Activated T-helper 17 cell treated with anti-CD3 and anti-CD28 coated beads, Interleukin-2, amount 50 U/mL, for 72 hours (primary cell): ENCODE measurements at regions not wholly inside any gene's neighbourhood (a gene's known extent, or its start where the extent isn't known, plus 50 kb on each side); places are given as distances from the start of the nearest gene placed in this dataset.

ENCODE experiments used
- ATAC-seq: fragments of 150-1000 bp; cut with Tn5 transposase; replicated peaks from 2 replicates; pipeline ENCODE4 v1.10.0; 2021; ENCODE audit warnings: mild to moderate bottlenecking, moderate library complexity
- H3K27ac Mint-ChIP-seq: one replicate; pipeline ENCODE4 v1.8.0; 2022; ENCODE audit warnings: mixed read lengths
- H3K27me3 Mint-ChIP-seq: one replicate; pipeline ENCODE4 v1.8.0; 2022; ENCODE audit warnings: mixed read lengths
- H3K36me3 Mint-ChIP-seq: one replicate; pipeline ENCODE4 v1.8.0; 2022; ENCODE audit warnings: low read depth, mild to moderate bottlenecking, mixed read lengths
- H3K4me1 Mint-ChIP-seq: one replicate; pipeline ENCODE4 v1.8.0; 2022; ENCODE audit warnings: mixed read lengths
- H3K4me3 Mint-ChIP-seq: one replicate; pipeline ENCODE4 v1.8.0; 2022; ENCODE audit warnings: mild to moderate bottlenecking, mixed read lengths
- H3K9me3 Mint-ChIP-seq: one replicate; pipeline ENCODE4 v1.8.0; 2022; ENCODE audit warnings: mixed read lengths

DNA sequence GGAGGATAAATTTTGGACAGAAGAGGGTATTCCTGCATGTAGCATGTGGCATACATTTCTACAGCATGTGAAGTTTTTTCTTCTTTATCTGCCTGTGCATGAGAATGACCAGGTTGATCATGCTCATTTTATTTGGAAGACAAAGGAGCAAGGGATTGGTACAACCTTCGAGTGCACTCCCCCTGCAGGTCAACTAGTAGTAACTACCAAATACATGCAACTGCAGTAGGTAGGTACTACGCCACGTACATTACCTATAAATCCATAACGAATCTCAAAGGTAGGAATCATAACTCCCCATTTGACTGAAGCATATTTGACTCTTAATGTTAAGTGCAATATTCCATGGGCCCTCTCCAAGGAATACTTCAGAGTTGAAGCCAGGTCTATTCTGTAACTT, 763.9 kb downstream of the TSN start:
- Mint-ChIP-seq H3K4me3 (no peak overlapping the region), H3K4me1 (no peaks in the 10 kb centered on the region), H3K36me3 (no peaks in the 10 kb centered on the region), H3K27me3 (no peaks in the 10 kb centered on the region), H3K27ac (no peak overlapping the region), H3K9me3 (no peaks in the 10 kb centered on the region)
- no peak for ATAC-seq

DNA sequence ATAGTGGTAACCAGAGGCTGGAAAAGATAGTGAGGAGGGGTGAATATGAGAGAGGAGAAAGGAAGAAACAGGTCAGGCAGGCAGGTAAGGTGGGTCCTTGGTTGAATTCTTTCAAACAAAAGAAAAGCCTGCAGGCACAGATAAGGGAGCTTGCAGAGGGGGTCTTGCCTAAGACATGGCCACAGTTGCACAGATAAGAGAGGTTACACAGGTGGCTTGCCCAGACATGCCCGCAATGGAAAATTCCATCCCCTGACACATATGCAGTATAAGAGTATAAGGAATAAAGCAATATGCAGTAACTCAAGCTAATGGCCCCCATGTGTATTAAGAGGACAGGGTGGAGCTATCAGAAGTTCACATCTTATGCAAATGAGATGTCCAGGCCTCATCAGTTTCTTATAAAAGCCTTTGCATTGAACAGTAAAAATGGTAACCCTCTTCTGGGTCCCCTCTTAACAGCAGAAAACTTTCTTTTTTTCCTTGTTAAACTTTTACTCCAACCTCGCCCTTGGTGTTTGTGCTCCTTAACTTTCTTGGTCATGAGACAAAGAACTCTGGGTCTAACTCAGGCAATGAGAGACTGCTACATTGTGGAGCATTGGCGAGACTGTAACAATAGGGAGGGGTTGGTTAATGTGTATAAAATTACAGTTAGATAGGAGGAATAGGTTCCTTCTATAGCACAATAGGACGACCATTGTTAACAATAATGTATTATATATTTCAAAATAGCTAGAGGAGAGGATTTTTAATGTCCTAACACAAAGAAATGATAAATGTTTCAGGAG, 764.6 kb downstream of the TSN start:
- no peak for ATAC-seq
- H3K9me3 Mint-ChIP-seq, result no peaks in the 10 kb centered on the region
- no peaks in the 10 kb centered on the region for H3K4me1 Mint-ChIP-seq
- no peak overlapping the region for H3K4me3 Mint-ChIP-seq
- no peak overlapping the region for H3K27ac Mint-ChIP-seq
- no peaks in the 10 kb centered on the region for H3K27me3 Mint-ChIP-seq
- no peaks in the 10 kb centered on the region for H3K36me3 Mint-ChIP-seq

DNA sequence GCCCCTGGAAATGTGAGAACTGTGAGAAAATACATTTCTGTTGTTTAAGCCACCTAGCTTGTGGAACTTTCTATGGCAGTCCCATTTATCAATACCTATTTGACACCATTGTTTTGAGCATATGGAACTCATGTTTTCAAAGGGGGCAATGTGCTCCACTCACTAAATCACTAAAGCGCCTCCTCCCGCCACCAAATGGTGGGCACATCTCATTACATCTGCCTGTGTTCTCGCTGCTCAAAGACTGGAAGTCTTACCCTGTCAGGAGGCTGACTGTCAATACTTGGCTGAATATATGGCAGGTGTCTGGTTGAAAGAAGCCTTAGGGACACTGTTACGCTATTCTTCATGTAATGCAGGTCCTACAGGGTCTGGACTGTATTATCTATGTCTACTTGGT, 767.7 kb downstream of the TSN start:
- Mint-ChIP-seq H3K4me1 (no peaks in the 10 kb centered on the region), H3K4me3 (no peak overlapping the region), H3K36me3 (no peaks in the 10 kb centered on the region), H3K27ac (no peak overlapping the region), H3K9me3 (no peaks in the 10 kb centered on the region), H3K27me3 (no peaks in the 10 kb centered on the region)
- no peak for ATAC-seq

DNA sequence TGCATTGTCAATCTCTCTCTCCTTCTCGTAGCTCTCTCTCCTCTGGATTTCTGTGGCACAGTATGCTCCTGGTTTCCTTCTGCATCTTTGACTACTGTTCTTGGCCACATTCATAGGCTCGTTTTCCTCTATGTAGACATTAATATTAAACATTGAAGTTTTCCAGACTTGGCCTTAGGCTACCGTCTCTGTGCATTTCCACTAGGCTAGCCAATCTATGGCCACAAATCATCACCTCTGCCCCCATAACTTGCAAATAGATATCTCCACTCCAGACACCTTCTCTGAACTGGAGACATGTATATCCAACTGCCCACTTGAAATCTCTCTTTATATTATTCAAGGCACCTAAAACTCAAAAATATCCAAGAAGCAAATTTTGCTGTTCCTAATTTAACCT, 768.5 kb downstream of the TSN start:
- H3K27me3 Mint-ChIP-seq, result no peaks in the 10 kb centered on the region
- no peak overlapping the region for H3K4me3 Mint-ChIP-seq
- H3K9me3 Mint-ChIP-seq, result no peaks in the 10 kb centered on the region
- H3K36me3 Mint-ChIP-seq, result no peaks in the 10 kb centered on the region
- no peaks in the 10 kb centered on the region for H3K4me1 Mint-ChIP-seq
- H3K27ac Mint-ChIP-seq, result no peak overlapping the region
- ATAC-seq, result no peak

DNA sequence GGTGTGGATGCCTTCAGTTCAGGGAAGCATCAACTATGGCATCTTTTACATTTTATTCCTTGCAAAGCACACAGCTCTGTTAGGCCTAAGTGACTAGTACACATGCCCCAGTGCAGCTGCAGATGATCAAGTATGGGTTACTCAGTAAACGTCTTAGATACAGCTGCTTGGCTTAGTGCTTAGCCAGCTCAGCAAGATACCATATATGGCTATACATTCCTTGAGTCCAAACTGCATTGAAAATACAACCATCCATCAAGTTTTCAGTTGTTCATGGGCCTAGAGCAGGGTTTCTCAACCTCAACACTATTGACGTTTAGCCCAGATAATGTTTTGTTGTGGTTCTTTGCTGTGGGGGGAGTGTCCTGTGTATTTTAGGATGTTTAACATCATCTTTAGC, 769.9 kb downstream of the TSN start:
- no peaks in the 10 kb centered on the region for H3K27me3 Mint-ChIP-seq
- no peaks in the 10 kb centered on the region for H3K36me3 Mint-ChIP-seq
- no peak for ATAC-seq
- no peak overlapping the region for H3K4me3 Mint-ChIP-seq
- no peak overlapping the region for H3K27ac Mint-ChIP-seq
- peaks cover 6% of the 10 kb centered on the region for H3K9me3 Mint-ChIP-seq
- no peaks in the 10 kb centered on the region for H3K4me1 Mint-ChIP-seq

DNA sequence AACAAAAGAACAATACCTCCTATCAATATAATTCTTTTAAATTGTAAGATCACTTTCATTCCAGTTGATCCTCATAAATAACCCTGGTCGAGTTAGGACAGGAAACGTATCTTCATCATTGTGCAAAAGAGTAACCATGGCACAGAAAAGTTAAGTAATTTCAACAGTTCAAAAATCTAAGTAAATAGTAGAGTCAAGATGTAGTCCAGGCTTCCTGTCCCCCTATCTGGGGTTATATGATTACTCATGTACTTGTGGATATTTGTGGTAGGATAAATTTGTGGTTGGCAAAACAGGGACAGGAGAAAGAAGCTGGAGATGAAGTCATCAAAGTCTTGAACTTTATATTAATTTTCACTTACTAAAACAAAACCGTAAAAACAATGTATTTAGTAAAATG, 772.6 kb downstream of the TSN start:
- H3K4me3 Mint-ChIP-seq, result no peak overlapping the region
- H3K4me1 Mint-ChIP-seq, result no peaks in the 10 kb centered on the region
- no peaks in the 10 kb centered on the region for H3K36me3 Mint-ChIP-seq
- no peaks in the 10 kb centered on the region for H3K27me3 Mint-ChIP-seq
- H3K9me3 Mint-ChIP-seq, result peaks cover 6% of the 10 kb centered on the region
- no peak overlapping the region for H3K27ac Mint-ChIP-seq
- ATAC-seq, result no peak

DNA sequence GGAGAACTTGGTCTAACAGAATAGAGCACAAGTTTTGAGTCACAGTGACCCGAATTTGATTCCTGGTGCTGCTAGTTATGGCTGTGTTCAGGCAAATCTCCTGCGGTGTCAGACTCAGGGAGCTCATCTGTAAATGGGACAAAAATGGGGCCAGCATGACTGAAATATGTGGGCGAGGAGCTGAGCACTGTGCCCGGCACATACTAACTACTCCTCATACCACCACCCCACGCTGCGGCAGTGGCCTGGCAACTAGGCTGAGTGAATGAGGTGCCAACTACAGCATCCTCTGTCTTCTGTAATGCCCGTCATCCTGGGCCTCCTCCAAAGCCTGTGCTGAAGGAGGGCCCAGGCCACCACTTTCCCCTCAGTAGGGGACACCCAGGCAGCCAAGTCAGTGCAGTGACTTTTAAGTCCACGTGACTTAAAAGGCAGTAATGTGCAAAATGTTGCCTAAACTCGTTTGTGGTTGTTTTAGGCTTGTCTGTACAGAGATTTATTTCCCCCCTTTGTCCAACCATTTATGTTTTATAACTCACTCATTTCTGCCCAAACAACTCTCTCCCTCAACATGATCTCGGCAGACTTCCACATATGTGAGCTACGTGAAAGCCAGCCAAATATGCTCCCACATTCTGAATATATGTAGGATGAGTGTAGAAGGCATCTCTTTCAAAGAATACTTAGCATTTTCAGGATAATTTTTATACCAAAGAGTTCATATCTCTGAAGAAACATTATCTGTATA, 773.7 kb downstream of the TSN start:
- Mint-ChIP-seq H3K4me1 (no peaks in the 10 kb centered on the region), H3K36me3 (no peaks in the 10 kb centered on the region), H3K27me3 (no peaks in the 10 kb centered on the region), H3K9me3 (peaks cover 6% of the 10 kb centered on the region), H3K4me3 (no peak overlapping the region), H3K27ac (no peak overlapping the region)
- no peak for ATAC-seq

DNA sequence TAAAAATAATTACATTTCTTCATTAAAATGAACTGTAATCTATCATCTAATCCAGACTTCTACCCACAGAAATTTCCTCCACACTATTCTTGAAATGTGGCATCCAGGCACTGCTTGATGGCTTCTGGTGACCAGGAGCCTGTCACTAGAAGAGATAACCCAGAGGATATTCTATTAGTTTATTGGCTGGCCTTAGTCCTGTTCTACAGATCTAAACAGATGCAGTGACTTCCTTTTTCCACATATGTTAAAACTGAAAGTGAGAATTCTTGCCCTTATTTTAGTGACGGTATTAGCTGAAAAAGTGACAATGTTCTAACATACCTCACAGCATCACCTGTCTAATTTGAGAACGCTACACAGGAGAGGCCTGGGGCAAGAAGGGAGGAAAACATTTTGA, 775.4 kb downstream of the TSN start:
- Mint-ChIP-seq H3K27ac (no peak overlapping the region), H3K4me1 (no peaks in the 10 kb centered on the region), H3K4me3 (no peak overlapping the region), H3K27me3 (no peaks in the 10 kb centered on the region), H3K36me3 (no peaks in the 10 kb centered on the region), H3K9me3 (peaks cover 11% of the 10 kb centered on the region)
- ATAC-seq, result no peak

DNA sequence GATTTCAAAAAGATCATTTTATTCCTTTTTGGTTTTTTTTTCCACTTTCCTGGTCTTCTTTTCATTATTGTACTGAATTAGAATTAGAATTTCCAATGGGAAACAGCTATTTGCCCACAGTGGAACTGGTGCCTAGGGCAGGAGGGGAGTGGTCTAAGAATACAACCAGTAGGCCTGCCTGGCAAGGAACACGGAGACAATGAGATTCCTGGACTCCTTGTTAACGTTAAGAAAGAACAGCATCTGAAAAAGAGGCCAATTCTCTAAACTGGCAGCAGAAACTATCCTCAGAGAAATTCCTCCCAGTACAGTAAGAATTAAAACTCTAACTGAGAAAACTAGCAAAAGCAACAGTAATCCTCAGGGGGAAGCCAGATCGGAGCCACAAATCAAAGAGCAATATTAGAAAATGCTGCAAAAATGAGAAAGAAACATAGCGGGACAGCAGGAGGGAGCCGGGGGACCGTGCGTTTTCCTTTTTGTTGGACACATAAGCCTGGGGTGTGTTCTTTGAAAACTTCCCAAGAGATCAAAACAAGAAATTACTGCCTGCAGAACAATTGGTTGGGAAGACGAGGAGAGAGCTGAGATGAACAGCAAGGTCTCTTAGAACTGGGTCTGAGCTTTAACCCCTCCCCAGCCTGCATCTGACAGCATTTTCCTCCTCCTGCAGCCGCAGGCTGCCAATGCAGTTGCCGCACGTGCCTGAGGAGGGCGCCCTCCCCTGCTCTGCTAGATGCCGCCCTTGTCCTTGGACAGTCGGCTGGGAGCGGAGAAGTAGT, 776.0 kb downstream of the TSN start:
- Mint-ChIP-seq H3K4me3 (no peak overlapping the region), H3K27ac (no peak overlapping the region), H3K9me3 (peaks cover 11% of the 10 kb centered on the region), H3K36me3 (no peaks in the 10 kb centered on the region), H3K4me1 (no peaks in the 10 kb centered on the region), H3K27me3 (no peaks in the 10 kb centered on the region)
- ATAC-seq, result no peak

DNA sequence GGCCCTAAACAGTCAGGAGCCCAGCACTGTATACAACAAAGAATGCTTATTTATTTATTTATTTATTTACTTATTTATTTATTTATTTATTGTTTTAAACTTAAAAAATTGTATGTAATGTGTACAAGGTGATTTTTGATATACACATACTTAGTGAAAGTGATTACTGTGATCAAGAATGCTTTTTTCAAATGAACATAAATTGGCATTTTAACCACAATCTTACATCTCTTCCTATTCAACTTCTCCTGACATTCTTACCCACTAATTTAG, 776.6 kb downstream of the TSN start:
- Mint-ChIP-seq H3K36me3 (no peaks in the 10 kb centered on the region), H3K9me3 (peaks cover 11% of the 10 kb centered on the region), H3K4me3 (no peak overlapping the region), H3K4me1 (no peaks in the 10 kb centered on the region), H3K27ac (no peak overlapping the region), H3K27me3 (no peaks in the 10 kb centered on the region)
- ATAC-seq, result no peak

DNA sequence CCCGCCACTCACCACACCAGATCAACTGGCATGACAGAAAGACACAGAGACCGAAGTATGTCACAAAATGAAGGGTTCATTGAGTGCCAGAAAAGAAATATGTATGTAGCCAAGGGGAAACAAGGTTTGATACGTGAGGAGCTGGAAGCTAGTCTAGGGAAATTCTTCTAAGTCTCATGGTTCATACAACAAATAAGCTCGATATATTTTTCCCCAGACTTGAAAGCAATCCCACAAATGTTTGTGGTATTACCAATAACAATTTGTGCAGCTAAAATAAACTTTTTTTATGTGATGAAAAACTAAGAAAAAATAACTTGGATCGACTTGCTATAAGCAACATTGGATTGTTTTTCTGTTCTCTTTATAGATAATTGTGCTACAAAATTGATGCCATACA, 777.0 kb downstream of the TSN start:
- H3K27me3 Mint-ChIP-seq, result no peaks in the 10 kb centered on the region
- no peak overlapping the region for H3K27ac Mint-ChIP-seq
- H3K4me1 Mint-ChIP-seq, result no peaks in the 10 kb centered on the region
- no peak overlapping the region for H3K4me3 Mint-ChIP-seq
- peaks cover 11% of the 10 kb centered on the region for H3K9me3 Mint-ChIP-seq
- H3K36me3 Mint-ChIP-seq, result no peaks in the 10 kb centered on the region
- ATAC-seq, result no peak

DNA sequence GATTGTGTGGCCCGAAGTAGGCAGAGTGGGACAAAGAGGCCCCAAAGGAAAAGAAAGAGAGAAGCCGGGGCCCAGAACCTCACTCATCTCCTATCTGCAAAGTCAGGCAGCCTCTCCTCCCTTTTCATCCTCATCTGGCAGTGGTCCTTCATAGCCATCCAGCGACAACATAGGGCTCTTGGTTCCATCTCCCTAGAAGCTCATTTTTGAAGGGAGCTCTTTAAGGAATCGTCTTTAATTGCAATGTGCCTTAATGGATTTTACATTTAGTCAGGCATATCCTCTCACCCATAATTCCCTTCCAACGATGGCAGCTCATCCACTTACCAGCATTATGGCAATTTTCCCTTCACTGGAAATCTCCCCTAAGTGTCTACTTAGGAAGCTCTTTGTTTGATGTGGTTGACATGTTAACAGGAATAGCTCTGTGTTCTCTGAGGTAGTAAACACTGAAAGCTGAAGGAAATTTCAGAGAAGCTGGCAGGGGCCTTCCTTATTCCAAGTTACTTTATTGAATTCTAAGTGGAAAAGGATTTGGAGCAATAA, 780.6 kb downstream of the TSN start:
- peaks cover 5% of the 10 kb centered on the region for H3K9me3 Mint-ChIP-seq
- H3K4me3 Mint-ChIP-seq, result no peak overlapping the region
- H3K4me1 Mint-ChIP-seq, result no peaks in the 10 kb centered on the region
- H3K27ac Mint-ChIP-seq, result no peak overlapping the region
- no peak for ATAC-seq
- H3K36me3 Mint-ChIP-seq, result no peaks in the 10 kb centered on the region
- no peaks in the 10 kb centered on the region for H3K27me3 Mint-ChIP-seq

DNA sequence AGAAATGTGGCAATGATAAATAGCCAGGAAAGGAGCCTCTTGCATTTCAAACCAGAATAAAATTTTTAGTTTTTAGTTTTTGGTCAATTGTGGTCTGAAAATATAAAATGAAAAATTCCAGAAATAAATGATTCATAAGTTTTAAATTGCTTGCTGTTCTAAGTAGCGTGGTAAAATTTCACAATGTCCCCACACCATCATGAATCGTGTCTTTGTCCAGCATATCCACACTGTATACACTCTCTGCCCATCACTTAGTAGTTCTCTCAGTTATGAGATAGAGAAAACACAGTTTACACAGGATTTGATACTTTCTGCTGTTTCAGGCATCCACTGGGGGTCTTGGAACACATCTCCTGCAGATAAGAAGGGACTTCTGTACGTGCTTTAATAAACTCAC, 783.9 kb downstream of the TSN start:
- H3K27ac Mint-ChIP-seq, result no peak overlapping the region
- no peaks in the 10 kb centered on the region for H3K27me3 Mint-ChIP-seq
- no peaks in the 10 kb centered on the region for H3K36me3 Mint-ChIP-seq
- H3K4me1 Mint-ChIP-seq, result no peaks in the 10 kb centered on the region
- H3K4me3 Mint-ChIP-seq, result no peak overlapping the region
- ATAC-seq, result no peak
- H3K9me3 Mint-ChIP-seq, result peaks cover 8% of the 10 kb centered on the region

DNA sequence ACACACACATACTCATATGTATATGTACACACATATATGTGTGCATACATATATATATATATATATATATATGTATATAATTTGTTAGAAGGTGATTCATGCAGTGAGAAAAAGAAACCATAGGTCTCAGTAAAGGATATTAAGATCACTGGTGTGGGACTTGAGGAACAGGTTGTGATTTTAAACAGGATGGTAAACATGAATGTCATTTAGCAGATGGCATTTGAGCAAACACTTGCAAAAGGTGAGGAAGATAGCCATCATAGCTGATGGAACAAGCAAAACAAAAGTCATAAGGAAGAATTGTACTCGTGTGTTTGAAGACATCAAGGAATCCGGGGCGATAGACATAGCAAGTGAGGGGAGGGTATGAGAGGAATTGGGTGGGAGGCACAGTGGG, 784.5 kb downstream of the TSN start:
- Mint-ChIP-seq H3K9me3 (peaks cover 8% of the 10 kb centered on the region), H3K36me3 (no peaks in the 10 kb centered on the region), H3K27ac (no peak overlapping the region), H3K27me3 (no peaks in the 10 kb centered on the region), H3K4me1 (no peaks in the 10 kb centered on the region), H3K4me3 (no peak overlapping the region)
- no peak for ATAC-seq

DNA sequence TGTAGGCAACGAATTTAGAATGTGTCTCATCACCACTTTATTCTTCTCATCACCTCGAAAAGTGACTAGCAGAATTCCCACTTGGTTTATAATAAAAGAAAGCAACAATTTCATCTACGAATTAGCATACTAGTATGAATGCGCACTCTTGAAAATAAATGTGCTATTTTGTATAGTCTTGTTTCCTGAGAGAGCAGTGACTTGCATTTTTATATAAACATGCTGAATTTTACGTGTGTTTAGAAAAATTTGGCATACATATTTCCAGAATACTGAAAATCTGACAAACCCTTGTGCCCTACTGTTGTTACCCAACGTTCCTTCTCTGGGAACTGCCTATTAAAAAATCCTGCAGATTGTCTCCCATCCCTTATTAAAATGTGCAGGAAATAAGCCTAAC, 786.8 kb downstream of the TSN start:
- H3K4me3 Mint-ChIP-seq, result no peak overlapping the region
- H3K27ac Mint-ChIP-seq, result no peak overlapping the region
- H3K27me3 Mint-ChIP-seq, result no peaks in the 10 kb centered on the region
- no peaks in the 10 kb centered on the region for H3K4me1 Mint-ChIP-seq
- ATAC-seq, result no peak
- H3K9me3 Mint-ChIP-seq, result peaks cover 3% of the 10 kb centered on the region
- H3K36me3 Mint-ChIP-seq, result no peaks in the 10 kb centered on the region
